HG03378 (cell line): ENCODE measurements at regions not wholly inside any gene's neighbourhood (a gene's known extent, or its start where the extent isn't known, plus 50 kb on each side); places are given as distances from the start of the nearest gene placed in this dataset.
"Not testable (repeated sequence)": the region's sequence is repeated elsewhere in the genome, so short reads cannot be mapped to it uniquely, and the experiment has no call there.

Experiments
- ATAC-seq: cut with Tn5 transposase; IDR thresholded peaks from one replicate; pipeline ENCODE4 v1.9.1; 2021; ENCODE audit warnings: mild to moderate bottlenecking, moderate library complexity; ENCODE audit not compliant: unreplicated experiment

DNA sequence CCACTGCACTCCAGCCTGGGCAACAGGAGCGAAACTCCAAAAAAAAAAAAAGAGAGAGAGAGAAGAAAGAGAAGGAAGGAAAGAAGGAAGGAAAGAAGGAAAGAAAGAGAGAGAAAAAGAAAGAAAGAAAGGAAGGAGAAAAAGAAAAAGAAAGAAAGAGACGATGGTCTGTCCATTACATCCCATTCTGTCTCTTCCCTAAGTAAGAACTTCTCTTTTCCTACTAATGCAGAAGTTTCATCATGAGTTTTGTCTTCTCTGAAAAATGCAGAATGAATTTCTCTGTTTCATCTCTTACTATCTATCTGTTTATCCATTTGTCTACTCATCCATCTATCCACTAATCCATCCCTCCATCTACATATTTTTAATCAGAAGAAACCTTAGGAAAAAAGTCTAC, 94.9 kb upstream of the MED13 start:
- no peak for ATAC-seq

DNA sequence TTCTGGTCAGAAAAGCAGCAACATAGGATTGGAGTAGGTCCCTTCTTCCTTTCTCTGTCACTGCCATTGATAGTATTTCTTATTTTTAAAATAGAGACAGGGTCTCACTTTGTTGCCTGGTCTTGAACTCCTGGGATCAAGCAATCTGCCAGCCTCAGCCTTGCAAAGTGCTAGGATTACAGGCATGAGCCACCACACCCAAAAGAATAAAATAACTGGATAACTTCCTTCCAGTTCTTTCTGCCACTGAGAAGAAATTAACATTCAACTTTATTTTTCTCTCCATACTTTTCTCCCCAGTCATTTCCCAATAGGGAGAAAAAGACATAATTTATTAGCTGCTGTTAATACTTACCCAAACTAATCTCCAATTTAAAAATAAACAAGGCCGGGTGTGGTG, 91.9 kb upstream of the MED13 start:
- no peak for ATAC-seq

GRCh38 chr17:62154909-62155308, 89.8 kb upstream of the MED13 start:
- no peak for ATAC-seq

DNA sequence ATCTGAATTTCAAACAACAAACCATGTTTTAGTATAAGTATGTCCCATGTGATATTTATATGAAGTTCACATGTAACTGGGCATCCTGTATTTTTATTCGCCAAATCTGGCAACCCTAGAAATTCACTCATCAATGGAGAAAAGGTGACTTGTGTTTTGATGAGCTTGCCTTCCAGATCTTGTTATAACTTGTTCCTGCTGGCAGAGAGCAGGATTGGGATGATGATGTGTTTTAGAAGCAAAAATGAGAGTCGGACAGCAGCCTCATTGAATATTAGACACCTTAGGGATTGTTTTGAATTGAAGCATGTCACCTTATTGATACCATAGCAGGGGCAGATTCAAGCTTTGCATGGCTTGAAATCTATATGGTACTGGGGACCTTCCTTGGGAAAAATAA, 85.4 kb upstream of the MED13 start:
- ATAC-seq = no peak

DNA sequence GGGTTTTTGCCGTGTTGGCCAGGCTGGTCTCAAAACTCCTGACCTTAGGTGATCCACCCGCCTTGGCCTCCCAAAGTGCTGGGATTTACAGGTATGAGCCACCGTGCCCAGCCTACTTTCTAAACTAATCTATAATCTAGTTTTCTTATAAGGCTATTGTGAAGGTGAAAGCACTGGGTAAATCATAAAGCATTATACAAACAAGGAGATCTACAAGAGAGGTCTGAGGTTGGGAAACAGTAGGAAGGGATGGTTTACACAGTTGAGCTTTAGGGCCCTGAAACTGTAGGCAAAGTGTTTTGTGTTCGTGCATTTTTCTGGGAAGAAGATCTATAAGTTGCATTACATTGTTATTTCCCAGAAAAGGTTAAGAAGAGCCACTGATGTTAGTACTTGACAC, 84.9 kb upstream of the MED13 start:
- ATAC-seq = no peak

DNA sequence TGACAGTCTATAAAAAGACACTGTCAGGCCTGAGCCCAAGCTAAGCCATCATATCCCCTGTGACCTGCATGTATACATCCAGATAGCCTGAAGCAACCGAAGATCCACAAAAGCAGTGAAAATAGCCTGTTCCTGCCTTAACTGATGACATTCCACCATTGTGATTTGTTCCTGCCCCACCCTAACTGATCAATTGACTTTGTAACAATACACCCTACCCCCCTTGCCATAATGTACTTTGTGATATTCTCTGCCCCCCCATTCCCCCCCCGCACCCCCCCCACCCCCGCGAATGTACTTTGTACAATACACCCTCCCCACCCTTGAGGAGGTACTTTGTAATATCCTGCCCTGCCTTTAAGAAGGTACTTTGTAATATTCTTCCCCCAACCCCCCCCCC, 82.2 kb upstream of the MED13 start:
- no peak for ATAC-seq

GRCh38 chr17:62140836-62141235, 75.8 kb upstream of the MED13 start:
- no peak for ATAC-seq

DNA sequence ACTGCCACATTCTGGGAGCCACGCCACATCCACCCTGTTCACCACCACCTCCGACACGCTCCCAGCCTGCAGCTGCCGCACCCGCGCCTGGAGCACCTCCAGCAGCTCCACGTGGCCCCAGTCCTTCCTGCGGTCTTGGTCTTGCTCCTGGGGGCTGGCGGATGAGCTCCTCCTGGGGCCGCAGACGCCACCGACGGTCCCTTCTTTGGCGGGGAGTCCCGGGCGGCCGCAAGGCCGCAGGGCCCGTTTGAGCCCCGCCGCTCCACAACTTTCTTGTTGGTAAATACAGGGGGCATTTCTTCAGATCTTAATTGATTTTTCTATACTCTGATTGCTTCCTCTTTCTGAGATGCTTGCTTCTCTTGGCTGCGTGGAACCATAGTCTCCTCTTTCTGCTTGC, 75.3 kb upstream of the MED13 start:
- ATAC-seq = no peak

GRCh38 chr17:62139690-62140354, 74.7 kb upstream of the MED13 start:
- ATAC-seq = not testable (repeated sequence)

DNA sequence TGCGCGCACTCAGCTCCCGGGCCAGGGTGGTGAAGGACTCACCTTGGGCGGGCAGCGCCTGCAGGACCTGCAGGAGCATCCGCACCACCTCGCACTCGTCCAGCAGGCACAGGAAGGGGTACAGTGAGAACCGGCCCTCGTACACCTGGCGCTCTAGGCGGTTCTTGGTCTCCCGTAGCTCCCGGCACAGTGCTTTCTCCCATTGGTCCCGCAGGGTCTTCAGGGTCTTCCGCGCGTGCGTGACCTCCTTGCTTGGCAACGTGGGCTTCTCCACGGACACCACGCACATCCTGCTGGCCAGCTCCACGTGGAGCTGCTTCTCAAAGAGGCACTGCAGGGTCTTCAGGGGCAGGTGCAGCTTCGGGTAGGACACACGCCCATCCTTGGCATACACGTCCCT, 74.1 kb upstream of the MED13 start:
- no peak for ATAC-seq

DNA sequence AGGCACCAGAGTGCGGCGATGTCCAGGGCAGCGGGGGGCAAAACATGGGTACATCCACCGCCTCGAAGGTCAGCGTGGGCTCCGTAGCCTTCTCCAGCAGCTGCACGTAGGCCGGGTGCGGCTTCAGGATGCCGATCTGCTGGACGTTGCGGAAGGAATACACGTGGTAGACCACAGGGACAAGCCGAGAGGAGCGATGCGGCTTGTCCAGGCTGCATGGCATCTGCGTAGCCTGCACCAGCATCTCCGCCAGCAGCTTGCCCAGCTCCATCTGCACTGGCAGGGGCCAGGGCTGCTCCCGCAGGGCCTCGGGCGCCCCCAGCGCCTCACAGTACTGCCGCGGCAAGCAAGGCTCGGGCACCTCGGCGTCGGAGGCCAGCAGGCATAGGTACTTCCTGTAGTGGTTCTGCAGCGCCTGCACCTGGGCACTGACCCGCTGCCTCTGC, 73.6 kb upstream of the MED13 start:
- ATAC-seq = not testable (repeated sequence)

- ATAC-seq = not testable (repeated sequence)
These were observed 72.9 kb upstream of the MED13 start for GRCh38 chr17:62137734-62138624.

DNA sequence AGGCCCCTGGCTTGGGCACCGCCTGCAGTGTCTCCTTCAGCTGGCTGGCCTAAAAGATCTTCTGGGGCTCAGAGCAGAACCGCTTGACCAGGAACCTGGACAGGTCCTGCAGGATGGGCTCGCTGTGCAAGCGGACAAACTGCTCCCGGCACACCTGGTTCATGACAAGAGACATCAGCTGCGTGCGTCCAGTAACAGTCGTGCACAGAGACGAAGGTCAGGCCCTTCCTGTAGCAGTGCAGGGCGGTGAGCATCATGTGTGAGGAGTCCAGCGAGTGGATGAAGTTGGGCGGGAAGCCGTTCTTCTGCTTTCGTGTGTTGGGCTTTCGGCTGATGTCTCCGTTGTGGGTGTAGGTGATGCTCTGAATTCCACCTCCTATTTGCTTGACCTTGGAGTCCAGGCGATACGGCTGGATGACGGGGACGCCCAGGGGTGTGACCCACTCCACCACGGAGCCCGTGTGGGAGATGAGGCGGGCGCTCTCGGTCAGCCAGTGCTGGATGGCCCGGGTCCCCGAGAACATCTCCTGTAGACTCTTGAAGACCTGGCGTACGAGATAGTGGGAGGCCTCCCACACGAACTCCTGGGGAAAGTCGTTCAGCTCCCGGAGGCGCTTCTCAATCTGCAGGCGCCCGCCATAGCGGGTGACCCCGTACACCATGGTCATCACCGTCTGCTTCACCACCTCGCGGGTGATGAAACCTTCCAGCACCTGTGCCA, 72.1 kb upstream of the MED13 start:
- ATAC-seq = not testable (repeated sequence)

GRCh38 chr17:62135742-62136141, 70.7 kb upstream of the MED13 start:
- ATAC-seq = no peak

DNA sequence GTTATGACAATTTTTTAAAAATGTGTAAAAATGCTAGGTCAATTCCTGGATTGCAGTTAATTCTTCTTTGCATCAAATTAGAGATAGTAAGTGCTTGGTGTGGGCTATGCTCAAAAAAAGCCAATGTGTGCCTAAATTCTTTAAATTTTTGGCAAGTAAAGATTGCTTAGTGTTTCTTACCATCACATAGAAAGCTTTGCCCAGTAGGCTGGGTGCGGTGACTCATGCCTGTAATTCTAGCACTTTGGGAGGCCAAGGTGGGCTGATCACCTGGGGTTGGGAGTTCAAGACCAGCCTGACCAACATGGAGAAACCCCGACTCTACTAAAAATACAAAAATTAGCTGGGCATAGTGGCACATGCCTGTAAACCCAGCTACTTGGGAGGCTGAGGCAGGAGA, 70.0 kb upstream of the MED13 start:
- ATAC-seq = not testable (repeated sequence)

DNA sequence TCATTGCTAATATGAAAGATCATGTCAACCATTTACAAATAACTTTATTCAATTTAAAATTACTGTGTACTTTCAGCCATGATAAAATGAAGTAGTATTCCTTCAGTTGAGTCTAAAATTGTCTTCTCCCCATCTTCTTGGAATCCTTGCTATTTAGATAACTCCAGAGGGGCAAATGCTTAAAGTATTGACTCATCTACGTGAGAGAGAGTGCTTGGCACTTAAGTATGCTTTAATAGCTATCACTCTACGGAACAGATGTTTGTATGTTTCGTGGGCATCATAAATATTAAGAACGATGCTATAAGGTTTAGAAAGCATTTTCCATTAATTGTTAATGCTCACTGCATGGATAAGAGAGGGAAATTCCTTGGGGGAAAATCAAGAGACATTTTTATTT, 69.3 kb upstream of the MED13 start:
- no peak for ATAC-seq

- not testable (repeated sequence) for ATAC-seq
These were observed 66.2 kb upstream of the MED13 start for GRCh38 chr17:62131271-62131670.

DNA sequence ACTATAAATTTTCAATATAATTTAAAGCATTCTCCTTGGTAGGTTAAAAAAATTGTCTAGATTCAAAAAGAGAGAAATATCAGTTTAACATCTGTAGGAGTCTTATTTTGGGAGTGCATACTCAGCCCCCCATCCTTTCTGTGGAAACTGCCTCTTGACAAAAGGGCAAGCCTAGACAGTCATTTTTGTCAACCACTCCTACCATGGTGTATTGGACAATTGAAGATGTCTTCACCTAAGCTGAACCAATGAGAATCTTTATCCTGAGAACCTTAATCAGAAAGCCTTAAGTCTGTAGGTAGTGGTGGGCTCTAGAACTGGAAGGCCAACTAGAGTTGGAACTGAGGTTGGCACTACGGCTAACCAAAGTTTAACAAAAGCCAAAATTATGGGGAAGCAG, 65.7 kb upstream of the MED13 start:
- ATAC-seq = no peak

GRCh38 chr17:62126292-62126691, 61.2 kb upstream of the MED13 start:
- ATAC-seq = no peak

GRCh38 chr17:62125307-62125706, 60.2 kb upstream of the MED13 start:
- ATAC-seq = no peak

GRCh38 chr17:62121025-62121730, 56.1 kb upstream of the MED13 start:
- no peak for ATAC-seq
